Panc1 (cell line): ENCODE measurements at regions not wholly inside any gene's neighbourhood (a gene's known extent, or its start where the extent isn't known, plus 50 kb on each side); places are given as distances from the start of the nearest gene placed in this dataset.

Experiments
- CTCF ChIP-seq: fragments of 450-650 bp; IDR thresholded peaks from 2 replicates; pipeline ENCODE4 v1.5.1; 2017; ENCODE audit warnings: mild to moderate bottlenecking
- POLR2AphosphoS5 ChIP-seq: IDR thresholded peaks from 2 replicates; pipeline ENCODE4 v1.6.1; 2012; ENCODE audit warnings: mild to moderate bottlenecking, low read depth, low read length, moderate library complexity
- SIN3A ChIP-seq: IDR thresholded peaks from 2 replicates; pipeline ENCODE4 v1.6.1; 2012; ENCODE audit warnings: low read depth, mild to moderate bottlenecking, low read length, moderate library complexity, borderline replicate concordance; ENCODE audit not compliant: insufficient read depth

GRCh38 chrX:42422961-42423360, 355.0 kb downstream of the PPP1R2C start:
- TF ChIP-seq CTCF (no peak), POLR2AphosphoS5 (no peak), SIN3A (no peak)
